ENCODE measurements at regions not wholly inside any gene's neighbourhood (a gene's known extent, or its start where the extent isn't known, plus 50 kb on each side); places are given as distances from the start of the nearest gene placed in this dataset.

- Histone ChIP-seq H3K4me3 (no peak overlapping the region), H3K4me2 (no peak overlapping the region), H3K4me1 (0 out of 3 replicates have a peak, but pooled peaks cover 7% of the 10 kb centered on the region), H3K9me3 (peaks cover 28% of the 10 kb centered on the region), H3K27ac (peak overlapping the region in 1 of 2 experiments; percentile 40; a peak in 2 of 6 replicates)
- FAIRE-seq = no peak
- TF ChIP-seq, protein P1, sequence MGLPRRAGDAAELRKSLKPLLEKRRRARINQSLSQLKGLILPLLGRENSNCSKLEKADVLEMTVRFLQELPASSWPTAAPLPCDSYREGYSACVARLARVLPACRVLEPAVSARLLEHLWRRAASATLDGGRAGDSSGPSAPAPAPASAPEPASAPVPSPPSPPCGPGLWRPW (IDR thresholded peaks at IDR 0.05) = no peak
- TF ChIP-seq E2F6 (IDR thresholded peaks at IDR 0.05; ENCODE audit: borderline replicate concordance, low read depth) (no peak), ATOH8 (CRISPR knock-in tag; IDR thresholded peaks at IDR 0.05; ENCODE audit: low read depth) (no peak), MAFK (IDR thresholded peaks at IDR 0.05; ENCODE audit: partially characterized antibody) (no peak), KDM1A (IDR thresholded peaks at IDR 0.05; ENCODE audit: low read depth) (no peak), HOXB13 (CRISPR knock-in tag; IDR thresholded peaks at IDR 0.05; ENCODE audit: low read depth) (no peak), CEBPB (IDR thresholded peaks at IDR 0.05) (no peak), NFE2L2 (conservative IDR thresholded peaks at IDR 0.05; ENCODE audit: low read length) (no peak), RCOR1 (IDR thresholded peaks at IDR 0.05; ENCODE audit: low read depth, low read length) (no peak), CHD2 (IDR thresholded peaks at IDR 0.05; ENCODE audit: low read length, partially characterized antibody) (no peak), REST (IDR thresholded peaks at IDR 0.05) (no peak), PHF8 (IDR thresholded peaks at IDR 0.05; ENCODE audit: borderline replicate concordance, low read depth) (no peak), CBX2 (IDR thresholded peaks at IDR 0.05; ENCODE audit: borderline replicate concordance, low read depth) (no peak), BCL3 (IDR thresholded peaks at IDR 0.05) (no peak), JUNB (IDR thresholded peaks at IDR 0.05) (no peak)
- TF ChIP-seq, protein P2, sequence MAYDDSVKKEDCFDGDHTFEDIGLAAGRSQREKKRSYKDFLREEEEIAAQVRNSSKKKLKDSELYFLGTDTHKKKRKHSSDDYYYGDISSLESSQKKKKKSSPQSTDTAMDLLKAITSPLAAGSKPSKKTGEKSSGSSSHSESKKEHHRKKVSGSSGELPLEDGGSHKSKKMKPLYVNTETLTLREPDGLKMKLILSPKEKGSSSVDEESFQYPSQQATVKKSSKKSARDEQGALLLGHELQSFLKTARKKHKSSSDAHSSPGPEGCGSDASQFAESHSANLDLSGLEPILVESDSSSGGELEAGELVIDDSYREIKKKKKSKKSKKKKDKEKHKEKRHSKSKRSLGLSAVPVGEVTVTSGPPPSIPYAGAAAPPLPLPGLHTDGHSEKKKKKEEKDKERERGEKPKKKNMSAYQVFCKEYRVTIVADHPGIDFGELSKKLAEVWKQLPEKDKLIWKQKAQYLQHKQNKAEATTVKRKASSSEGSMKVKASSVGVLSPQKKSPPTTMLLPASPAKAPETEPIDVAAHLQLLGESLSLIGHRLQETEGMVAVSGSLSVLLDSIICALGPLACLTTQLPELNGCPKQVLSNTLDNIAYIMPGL (CRISPR knock-in tag; IDR thresholded peaks at IDR 0.05; ENCODE audit: borderline replicate concordance) = no peak
- TF ChIP-seq, protein P3, sequence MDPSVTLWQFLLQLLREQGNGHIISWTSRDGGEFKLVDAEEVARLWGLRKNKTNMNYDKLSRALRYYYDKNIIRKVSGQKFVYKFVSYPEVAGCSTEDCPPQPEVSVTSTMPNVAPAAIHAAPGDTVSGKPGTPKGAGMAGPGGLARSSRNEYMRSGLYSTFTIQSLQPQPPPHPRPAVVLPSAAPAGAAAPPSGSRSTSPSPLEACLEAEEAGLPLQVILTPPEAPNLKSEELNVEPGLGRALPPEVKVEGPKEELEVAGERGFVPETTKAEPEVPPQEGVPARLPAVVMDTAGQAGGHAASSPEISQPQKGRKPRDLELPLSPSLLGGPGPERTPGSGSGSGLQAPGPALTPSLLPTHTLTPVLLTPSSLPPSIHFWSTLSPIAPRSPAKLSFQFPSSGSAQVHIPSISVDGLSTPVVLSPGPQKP (IDR thresholded peaks at IDR 0.05; ENCODE audit: low read depth, low read length) = no peak
- no peak for ATAC-seq
- no peak for DNase-seq (ENCODE audit: low read depth in 1 of 2, low spot score in 1 of 2)
- 73% methylated on average over 4 of the region's 4 CpGs for WGBS (ENCODE audit: missing lambda C conversion rate)
- ChIA-PET CTCF (interaction anchor here (1.9 kb wide), 1 partner anchor 107 kb away, joined by 5 read pairs; no protein-coding TSS in a partner anchor), POLR2A (no interaction called here)
Measured at GRCh38 chr6:133730881-133731280, 158.0 kb upstream of the TCF21 start.

Data from A549 (cell line).